GM19240 (cell line): ENCODE measurements at regions not wholly inside any gene's neighbourhood (a gene's known extent, or its start where the extent isn't known, plus 50 kb on each side); places are given as distances from the start of the nearest gene placed in this dataset.

Experiments used
- DNase-seq: peaks from one replicate; pipeline ENCODE4 v3.0.0; 2011; ENCODE audit warnings: low spot score; ENCODE audit not compliant: insufficient read length

DNA sequence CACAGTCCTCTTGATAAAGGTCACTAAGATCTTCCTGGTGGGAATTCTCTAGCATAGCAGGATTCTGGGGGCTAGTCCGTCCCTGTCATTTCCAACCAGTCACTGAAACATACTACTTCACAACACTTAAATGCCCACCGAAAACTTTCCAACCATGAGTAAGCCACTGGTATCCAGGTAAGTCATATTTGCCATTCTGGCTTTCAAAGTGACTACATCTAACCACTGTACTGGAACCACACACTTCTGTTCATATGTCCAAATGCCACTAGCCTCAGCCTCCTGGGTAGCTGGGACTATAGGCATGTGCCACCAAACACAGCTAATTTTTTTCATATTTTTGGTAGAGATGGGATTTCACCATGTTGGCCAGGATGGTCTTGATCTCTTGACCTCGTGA lies 64.3 kb upstream of the VANGL1 start:
- no peak for DNase-seq

DNA sequence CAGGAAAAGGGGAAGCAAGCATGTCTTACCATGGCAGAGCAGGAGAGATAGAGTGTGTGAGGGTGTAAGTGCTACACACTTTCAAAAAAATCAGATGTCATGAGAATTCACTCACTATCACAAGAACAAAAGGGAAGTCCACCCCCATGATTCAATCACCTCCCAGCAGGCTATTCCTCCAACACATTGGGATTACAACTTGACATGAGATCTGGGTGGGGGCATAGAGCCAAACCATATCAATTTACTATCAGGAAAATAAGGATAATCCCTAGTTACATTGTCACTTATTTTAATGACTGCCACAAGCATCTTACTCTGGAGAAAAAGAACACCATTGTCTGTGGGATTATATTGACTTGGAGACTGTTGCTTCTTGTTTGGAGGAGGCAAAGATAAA lies 66.1 kb upstream of the VANGL1 start:
- no peak for DNase-seq

DNA sequence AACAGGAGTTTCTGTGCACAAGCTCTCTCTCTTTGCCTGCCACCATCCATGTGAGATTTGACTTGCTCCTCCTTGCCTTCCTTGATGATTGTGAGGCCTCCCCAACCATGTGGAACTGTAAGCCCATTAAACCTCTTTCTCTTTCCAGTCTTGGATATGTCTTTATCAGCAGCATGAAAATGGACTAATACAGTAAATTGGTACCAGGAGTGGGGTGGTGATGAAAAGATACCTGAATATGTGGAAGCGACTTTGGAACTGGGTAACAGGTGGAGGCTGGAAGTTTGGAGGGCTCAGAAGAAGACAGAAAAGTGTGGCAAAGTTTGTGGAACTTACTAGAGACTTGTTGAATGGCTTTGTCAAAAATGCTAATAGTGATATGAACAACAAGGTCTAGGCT lies 69.1 kb upstream of the VANGL1 start:
- no peak for DNase-seq

DNA sequence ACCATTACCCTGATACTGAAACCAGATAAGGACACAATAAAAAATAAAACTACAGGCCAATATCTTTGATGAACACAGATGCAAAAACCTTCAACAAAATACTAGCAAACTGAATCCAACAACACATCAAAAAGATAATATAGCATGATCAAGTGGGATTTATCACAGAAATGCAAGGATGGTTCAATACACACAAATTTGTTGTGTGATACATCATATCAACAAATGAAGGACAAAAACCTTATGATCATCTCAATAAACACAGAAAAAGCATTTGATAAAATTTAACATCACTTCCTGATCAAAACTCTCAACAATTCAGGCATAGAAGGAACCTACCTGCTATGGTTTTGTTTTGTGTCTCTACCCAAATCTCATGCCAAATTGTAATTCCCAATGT lies 74.3 kb upstream of the VANGL1 start:
- no peak for DNase-seq

DNA sequence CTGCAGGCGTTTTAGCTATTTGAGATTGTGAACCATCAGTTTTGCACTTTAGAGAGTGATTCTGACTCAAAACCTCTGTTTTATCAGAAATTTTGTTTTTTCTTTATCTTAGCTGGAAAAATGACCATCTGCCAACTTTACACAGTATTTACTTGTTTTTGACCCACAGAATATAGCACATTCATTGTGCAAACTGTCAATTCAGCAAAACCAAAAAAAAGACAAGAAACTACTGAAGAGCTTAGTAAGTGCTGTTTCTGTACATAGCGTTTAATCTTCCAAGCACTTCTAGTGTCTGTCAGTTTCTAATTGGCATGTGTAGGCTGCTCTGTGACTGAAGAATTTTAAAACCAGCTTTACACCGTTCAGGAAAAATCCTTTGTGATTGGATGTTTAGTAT lies 76.0 kb upstream of the VANGL1 start:
- DNase-seq: no peak

DNA sequence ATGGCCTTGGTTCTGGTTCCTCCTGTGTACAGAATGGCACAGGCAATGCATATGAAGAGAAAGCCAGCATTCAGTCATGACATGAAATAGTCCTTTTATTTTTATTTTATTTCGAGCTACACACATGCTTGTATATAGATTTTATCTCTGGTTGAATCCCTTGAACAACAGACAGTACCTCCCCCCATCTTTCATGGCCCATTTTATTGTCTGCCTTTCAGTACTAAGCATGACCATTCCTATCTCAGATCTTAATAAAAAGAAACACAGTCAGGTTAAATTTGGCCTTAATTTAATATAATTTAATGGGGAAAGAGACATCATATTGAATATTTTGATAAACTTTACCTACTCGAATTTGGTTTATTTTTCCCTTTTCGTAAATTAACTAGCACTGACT lies 76.4 kb upstream of the VANGL1 start:
- DNase-seq: no peak

DNA sequence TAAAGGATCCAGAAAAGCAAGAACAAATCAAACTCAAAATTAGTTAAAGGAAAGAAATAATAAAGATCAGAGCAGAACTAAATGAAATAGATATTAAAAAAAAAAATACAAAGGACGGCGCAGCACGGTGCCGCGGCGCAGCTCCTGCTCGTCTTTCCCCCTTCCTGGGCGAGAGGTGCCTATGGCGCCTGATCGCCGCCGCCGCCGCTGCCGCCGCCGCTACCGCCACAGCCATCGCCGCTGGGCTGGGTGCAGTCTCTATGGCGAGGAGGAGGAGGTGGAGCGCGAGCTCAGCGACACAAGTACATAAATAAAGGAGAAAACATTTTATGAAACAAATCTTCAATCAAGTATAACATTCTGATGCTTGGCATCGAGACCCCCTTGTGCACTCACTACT lies 77.6 kb upstream of the VANGL1 start:
- no peak for DNase-seq

DNA sequence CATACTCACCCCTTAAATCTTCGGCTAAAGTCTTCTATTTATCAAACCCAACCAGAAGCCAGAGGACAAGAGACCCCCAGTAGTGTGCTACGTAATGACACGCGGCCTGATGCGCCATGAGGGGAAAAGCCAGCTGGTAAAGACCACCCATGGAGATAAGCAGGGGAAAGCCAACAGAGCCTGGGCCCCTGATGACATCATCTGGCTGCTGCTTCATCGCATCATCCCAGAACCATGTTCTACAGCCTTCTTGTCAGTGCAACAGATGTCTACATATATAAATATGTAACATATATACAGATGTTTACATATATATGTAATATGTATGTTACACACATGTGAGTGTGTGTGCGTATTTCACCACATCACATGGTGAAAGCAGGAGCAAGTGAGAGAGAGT lies 81.7 kb upstream of the VANGL1 start:
- DNase-seq: no peak

DNA sequence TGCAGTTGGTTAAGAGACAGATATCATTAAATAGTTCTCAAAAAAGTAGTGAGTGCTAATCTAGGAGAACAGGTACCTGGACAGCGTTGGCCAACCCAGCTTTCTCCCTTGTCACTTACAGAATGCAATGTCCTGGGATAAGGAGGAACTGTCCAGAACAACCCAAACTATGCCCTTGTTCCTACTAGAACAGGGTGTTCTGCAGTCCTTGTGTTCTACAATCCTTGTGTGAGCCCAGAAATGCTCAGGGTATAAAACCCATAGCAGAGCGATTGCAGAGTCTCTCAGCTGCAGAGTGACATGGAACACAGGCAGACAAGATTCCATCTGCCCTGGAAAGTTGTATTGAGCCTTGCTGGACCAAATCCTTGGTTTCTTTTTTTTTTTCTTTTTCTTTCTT lies 83.5 kb upstream of the VANGL1 start:
- DNase-seq: no peak

DNA sequence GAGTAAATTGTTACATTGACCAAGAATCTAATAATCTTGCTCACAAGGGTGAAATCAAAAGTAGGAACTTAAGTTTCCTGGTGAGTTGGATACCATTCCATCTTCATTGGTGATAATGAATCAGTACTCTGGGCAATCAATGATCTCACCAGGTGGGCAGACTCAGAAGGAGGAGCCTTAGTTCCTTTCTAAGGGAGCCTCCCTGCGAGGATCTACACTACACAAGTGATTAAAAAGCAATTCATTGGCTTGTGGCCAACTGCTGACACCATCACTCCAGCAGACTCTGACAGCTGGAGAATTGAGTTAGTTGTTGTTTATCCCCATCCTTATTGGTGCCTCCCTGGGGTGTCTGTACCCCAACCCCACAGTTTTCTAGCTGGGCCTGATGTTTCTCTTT lies 84.1 kb upstream of the VANGL1 start:
- no peak for DNase-seq

DNA sequence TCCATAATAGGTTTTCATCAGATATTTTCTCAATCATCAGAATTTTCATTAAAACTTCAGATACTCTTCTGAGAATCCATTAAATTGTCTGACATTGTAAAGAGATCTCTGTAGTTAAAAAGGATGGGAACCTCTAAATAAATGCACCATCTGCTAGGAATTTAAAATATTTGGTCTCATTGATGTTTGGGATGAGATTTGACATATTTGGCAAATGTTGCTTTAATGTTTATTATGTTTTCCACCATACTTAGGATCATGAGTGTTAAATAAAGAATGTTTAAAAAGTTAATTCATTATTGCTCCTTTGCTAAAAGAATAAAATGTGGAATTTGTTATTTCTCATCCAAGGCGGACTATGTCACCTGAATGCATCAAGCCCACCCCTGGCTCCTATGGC lies 85.5 kb upstream of the VANGL1 start:
- no peak for DNase-seq

DNA sequence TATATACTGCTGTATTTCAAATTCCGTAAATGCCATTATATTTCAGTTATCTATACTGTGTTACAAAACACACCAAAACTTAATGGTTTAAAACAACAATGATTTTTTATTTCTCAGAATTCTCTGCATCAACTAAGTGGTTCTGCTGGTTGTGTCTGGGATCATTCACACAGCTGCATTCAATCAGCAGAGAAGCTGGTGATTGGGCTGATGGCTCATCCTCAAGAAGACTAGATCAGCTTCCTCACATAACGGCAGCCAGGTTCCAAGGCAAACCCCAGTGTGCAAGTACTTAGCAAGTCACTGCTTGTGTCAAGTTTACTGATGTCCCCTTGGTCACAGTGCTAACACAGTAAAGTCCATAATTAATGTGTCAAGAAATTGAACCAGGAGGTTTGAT lies 86.3 kb upstream of the VANGL1 start:
- no peak for DNase-seq

DNA sequence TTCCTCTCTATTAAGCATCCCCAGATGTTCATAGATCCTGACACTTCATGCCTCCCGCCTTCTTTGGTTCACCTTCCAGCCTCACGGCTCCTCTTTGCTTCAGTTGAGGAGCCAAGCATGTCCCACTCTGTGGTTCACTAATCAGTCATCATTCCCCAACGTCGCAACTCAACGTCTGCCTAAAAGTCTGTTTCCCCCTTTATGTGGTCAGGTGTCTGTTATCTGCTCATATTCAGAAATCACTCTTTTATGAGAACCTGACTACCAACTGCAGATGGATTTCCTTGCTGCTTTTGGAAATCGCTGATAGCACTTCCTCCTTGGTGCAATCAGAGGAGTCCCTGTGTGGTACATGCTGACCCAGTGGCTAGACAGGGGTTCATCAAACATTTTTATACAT lies 94.1 kb upstream of the VANGL1 start:
- DNase-seq: no peak

DNA sequence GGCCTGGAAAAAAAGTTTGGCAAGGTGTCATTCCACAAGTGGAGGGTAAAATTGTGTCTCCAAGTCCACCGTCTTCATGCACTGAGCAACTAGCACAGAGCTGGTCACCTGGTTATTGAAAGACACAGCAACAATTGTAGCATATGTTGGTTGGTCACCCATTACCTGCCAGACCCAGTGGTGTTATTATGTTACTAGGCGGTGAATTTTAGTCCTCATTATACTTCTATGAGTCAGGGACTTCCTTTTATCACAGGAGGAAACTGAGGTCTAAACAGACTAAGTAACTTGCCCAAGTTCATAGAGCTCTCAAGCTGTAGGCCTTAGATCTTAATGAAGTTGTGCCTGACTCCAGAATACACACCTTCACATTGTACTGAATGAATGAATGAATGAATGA lies 94.9 kb upstream of the VANGL1 start:
- no peak for DNase-seq

DNA sequence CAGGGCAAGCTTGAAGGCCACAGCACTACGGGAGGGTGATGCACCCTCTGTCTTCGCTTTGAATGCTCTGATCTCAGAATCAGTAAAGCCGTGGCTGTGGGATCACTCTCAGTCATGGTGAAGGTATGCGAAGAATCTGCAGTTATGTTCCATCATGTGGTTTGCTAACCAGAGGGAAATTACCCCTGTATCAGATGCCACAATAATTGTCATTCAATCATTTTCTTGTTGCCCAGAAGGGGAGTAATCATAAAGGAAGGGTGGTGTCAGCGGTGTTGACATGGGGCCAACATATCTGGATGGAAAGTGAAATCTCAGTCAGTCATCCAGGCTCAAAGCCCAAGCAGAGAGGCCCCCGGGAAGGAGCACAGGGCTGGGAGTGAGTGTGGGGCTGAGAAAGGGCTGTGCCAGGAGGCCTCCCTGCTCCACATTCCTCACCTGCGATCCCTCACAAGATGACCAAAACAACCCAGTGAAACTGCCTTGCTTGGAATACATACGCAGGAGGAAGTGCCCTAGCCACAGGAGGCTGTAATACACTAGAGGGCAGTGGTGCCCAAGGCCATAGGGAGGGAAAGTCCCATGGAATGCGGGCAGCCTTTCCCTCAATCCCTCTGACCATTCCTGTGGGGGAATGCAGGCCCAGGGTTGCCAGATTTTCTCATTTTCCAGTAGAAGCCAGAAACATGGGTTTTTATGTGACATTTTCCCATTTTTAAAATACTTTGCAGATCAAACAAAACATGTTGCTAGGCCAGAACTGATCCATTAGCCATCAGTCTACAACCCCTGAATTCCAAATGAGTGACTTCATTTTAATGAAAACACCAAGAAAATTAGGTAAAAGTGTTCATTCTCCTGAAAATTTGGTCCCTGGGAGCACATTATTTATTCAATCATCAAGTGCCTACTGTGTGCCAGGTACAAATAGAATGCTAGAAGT lies 95.7 kb upstream of the VANGL1 start:
- DNase-seq: no peak

DNA sequence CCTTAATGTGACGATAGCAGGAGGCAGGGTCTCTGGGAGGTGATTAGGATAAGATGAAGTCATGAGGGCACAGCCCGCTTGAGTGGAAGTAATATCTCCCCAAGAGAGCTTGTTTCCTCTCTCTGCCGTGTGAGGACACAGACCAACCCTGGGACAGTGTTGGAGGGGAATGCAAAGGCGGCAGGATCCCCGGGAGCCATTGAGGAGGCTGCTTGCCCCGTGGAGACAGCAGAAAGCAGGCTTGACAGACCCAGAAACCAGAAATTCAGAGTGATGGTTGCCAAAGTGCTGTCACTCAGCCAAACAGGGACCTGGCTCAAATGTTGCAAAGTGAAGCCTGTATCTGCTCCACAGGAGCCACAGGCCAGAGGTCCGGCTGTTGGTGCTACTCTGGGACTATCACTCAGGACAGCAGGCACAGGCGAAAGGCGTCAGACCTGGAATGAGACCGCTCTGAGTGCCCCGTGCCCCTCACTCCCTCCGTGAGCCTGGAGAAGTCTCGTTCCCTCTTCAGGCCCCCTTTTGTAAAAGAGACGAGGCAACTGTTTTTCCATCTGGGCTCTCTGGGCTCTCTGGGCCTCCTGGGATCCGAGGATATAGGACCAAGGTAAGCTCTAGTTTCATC lies 96.6 kb upstream of the VANGL1 start:
- no peak for DNase-seq

DNA sequence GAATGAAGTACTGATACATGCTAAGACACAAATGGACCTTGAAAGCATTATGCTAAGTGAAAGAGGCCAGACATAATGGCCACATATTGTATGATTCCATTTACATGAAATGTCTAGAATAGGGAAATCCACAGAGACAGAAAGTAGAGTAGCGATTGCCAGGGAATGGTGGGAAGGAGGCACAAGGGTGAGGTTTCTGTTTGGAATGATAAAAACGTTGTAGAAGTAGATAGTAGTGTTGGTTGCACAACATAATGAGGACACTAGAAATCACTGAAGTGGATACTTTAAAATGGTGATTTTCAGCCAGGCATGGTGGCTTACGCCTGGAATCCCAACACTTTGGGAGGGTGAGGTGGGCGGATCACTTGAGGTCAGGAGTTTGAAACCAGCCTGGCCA lies 97.6 kb upstream of the VANGL1 start:
- no peak for DNase-seq

DNA sequence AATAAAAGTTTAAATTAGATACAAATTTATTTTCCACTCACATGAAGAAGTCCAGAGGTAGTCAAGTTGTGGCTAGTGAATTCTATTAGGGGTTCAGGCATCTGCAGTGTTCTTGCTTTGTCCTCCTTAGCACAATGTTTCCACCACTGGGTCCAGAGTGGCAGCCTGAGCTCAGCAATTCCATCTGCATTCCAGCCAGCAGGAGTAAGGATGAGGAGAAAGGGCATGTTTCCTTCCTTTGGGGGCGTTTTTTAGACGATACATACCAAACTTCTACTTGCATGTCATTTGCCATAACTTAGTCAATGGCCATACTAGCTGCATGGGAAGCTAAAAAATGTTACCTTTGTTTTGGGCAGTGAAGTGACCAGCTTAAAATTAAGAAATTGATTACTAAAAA lies 98.5 kb upstream of the VANGL1 start:
- DNase-seq: no peak

DNA sequence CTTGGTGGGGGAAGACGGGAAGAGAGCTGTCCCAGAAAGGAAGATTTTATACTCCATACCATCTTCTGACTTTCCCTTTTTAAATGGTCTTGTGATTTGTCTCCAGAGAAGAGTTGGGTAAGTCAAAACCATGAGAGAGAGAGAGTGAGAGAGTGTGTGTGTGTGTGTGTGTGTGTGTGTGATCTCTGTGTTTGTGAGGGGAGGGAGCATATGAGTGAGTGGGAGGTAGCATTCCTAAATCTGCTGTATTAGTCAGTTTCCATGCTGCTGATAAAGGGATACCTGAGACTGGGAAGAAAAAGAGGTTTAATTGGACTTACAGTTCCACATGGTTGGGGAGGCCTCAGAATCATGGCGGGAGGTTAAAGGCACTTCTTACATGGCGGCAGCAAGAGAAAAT lies 102.0 kb upstream of the VANGL1 start:
- no peak for DNase-seq

DNA sequence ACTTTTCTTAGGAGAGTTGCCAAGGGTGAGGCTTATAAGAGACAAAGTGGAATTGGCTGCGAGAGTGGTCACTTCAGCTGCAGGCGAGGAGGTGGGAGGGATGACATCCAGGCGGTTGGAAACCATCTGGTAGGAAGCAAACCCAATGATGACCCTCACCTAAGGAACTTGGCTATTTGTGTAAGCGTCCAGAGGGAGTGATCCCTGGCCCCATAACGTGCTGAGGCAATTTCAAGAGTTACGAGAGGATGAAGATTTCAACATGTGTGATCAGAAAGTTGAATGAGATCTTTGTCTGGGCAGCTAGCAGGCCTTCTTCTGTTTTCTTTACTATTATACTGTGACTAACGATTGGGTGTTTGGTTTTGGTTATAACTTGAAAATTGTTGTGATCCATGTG lies 102.7 kb upstream of the VANGL1 start:
- DNase-seq: no peak

DNA sequence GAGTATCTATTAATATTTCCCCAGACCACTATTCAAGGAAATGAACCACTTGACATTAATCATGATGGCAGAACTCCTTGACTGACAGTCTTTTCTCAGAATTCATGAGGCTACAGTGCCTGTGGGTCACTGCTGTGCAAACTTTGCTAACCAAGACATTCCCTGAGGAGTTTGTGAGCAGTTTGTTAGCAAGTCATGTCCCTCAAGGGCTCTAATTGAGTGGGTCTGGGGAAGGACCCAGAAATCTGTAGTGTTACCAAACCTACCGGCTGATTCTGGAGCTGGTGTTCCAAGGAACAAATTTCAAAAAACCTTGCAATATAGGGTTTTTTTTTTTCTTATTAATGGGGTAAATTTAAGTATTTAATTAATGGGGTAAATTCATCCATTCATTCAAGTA lies 103.2 kb upstream of the VANGL1 start:
- DNase-seq: no peak

DNA sequence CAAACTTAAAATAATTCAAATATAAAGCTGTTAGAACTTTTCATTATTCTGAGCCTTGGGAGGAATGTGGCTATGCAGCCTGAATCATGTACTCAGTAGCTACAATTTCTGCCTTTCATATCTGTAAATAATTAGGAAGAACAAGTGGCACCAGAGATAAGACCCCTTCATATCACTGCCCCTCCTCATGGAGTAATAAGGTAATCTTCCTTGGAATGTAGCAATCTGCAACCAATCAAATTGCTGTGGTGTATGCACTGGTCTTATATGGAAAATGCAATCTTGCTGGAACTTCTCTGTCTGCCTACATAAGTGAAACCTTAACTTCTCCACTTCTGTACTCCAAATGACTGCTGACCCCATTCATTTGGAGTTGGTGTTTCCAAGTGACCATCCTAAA lies 104.4 kb upstream of the VANGL1 start:
- no peak for DNase-seq

DNA sequence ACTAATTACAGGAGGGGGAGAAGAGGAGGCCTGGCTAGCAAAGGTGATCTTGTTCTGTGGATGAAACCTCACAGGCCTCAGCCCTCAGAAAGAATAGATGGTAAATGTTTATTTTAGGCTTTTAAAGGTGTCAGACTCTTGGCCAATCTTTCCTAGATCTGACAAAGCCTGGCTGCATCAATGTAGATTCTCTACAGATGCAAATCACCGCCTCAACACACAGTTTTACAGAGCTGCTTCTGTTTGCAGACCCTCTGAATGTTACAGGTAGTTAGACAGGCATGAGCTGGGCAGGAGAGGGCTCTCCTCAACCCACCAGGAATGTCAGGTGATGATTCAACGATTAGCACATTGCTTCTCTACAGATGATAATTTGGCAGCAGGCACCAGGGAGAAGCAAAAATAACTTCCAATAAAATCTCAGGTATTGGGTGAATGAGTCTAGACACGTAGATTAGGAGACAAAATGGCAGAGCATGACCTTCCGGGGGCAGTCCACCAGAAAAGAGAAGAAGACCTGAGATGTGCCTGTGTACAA lies 105.4 kb upstream of the VANGL1 start:
- DNase-seq: no peak
